Common myeloid progenitor, CD34-positive (primary cell): ENCODE measurements at regions not wholly inside any gene's neighbourhood (a gene's known extent, or its start where the extent isn't known, plus 50 kb on each side); places are given as distances from the start of the nearest gene placed in this dataset.

ENCODE experiments used
- CTCF ChIA-PET: fragments of 350-600 bp; sonication (Branson Sonifier 250); formaldehyde crosslinking; loops from one replicate; lab custom pipeline; 2021; ENCODE audit warnings: antibody characterized with exemption; lab: Charles Lee
- POLR2A ChIA-PET: fragments of 350-600 bp; sonication (Branson Sonifier 250); formaldehyde crosslinking; loops from one replicate; lab custom pipeline; 2021; ENCODE audit warnings: antibody characterized with exemption; lab: Charles Lee
- DNase-seq, 3 donors: peaks; one replicate each; pipeline versions ENCODE4 v3.0.0 to v3.0.0-alpha.2; 2013
- H3K27ac ChIP-seq, 2 experiments: 1 replicate in 1 of 2; 2 replicates in 1 of 2; pipeline ENCODE4 v1.7.0; 2013; ENCODE audit warnings: inconsistent platforms in 2 of 2, low read length in 2 of 2, mild to moderate bottlenecking in 2 of 2, low read depth in 1 of 2, moderate library complexity in 1 of 2; ENCODE audit not compliant: severe bottlenecking in 2 of 2, insufficient read depth in 1 of 2, poor library complexity in 1 of 2
- H3K27me3 ChIP-seq, 5 experiments: replicated peaks in 2 of 5; 1 replicate in 3 of 5; 2 replicates in 2 of 5; pipeline versions ENCODE4 v1.6.1 to v1.7.0; 2013; ENCODE audit warnings: low read length in 4 of 5, mild to moderate bottlenecking in 2 of 5, moderate library complexity in 2 of 5, inconsistent platforms in 1 of 5; ENCODE audit not compliant: insufficient read depth in 5 of 5, control insufficient read depth in 4 of 5
- H3K36me3 ChIP-seq, 4 experiments: 1 replicate in 2 of 4; 2 replicates in 2 of 4; pipeline versions ENCODE4 v1.6.1 to v1.7.0; 2013; ENCODE audit warnings: low read length in 3 of 4, control low read depth in 1 of 4, mild to moderate bottlenecking in 1 of 4; ENCODE audit not compliant: control insufficient read depth in 4 of 4, insufficient read depth in 4 of 4
- H3K4me1 ChIP-seq, 4 experiments: 1 replicate in 3 of 4; 2 replicates in 1 of 4; pipeline versions ENCODE4 v1.6.1 to v1.7.1; 2013; ENCODE audit warnings: low read length in 3 of 4, mild to moderate bottlenecking in 3 of 4, control low read depth in 1 of 4, inconsistent platforms in 1 of 4, moderate library complexity in 1 of 4; ENCODE audit not compliant: control insufficient read depth in 4 of 4, insufficient read depth in 4 of 4; ENCODE audit errors: control extremely low read depth in 1 of 4
- H3K4me3 ChIP-seq, 7 experiments: 1 replicate in 4 of 7; 2 replicates in 3 of 7; pipeline versions ENCODE4 v1.5.1 to v1.7.0; 2013; ENCODE audit warnings: mild to moderate bottlenecking in 7 of 7, low read length in 6 of 7, moderate library complexity in 6 of 7, inconsistent platforms in 2 of 7, low read depth in 2 of 7, control low read depth in 1 of 7; ENCODE audit not compliant: insufficient read depth in 4 of 7, control insufficient read depth in 1 of 7; ENCODE audit errors: extremely low read depth in 1 of 7
- H3K9me3 ChIP-seq, 5 experiments: 1 replicate in 4 of 5; 2 replicates in 1 of 5; pipeline versions ENCODE4 v1.6.1 to v1.7.1; 2013; ENCODE audit warnings: low read length in 4 of 5, mild to moderate bottlenecking in 2 of 5, inconsistent platforms in 1 of 5, low read depth in 1 of 5, moderate library complexity in 1 of 5; ENCODE audit not compliant: control insufficient read depth in 4 of 5, insufficient read depth in 2 of 5; ENCODE audit errors: control extremely low read depth in 1 of 5
- WGBS: methylation state at CpG from one replicate; pipeline ENCODE4 v1.1.5; 2013; ENCODE audit not compliant: insufficient coverage; 5-methylcytosine and 5-hydroxymethylcytosine counted together

DNA sequence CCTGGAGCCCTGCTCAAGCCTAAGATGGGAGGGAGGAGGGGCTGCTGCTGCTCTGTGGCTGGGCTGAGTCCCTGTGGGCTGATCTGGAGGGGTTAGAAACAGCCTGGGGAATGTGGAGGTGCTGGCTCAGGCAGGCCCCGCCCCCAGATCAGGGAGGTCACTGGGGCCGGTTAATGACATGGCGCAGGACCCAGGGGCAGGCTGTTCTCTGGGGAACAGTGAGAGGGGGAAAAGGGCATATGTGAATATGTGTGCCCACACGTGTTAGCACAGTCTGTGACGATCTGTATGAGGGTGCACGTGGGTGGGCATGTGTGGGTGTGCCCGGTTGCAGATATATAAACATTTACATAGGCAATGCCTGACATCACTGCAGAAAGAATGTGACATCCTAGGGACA is 143.5 kb downstream of the MIAT start:
- Histone ChIP-seq H3K4me1 (no peaks in the 10 kb centered on the region), H3K27ac (no peak overlapping the region), H3K9me3 (no peaks in the 10 kb centered on the region), H3K27me3 (no peaks in the 10 kb centered on the region), H3K36me3 (no peaks in the 10 kb centered on the region), H3K4me3 (no peak overlapping the region)
- DNase-seq: no peak
- WGBS: 100% methylated on average over 4 of the region's 7 CpGs
- ChIA-PET POLR2A (interaction anchor here (0.5 kb wide), 1 partner anchor 40 kb away, joined by 4 read pairs; no protein-coding TSS in a partner anchor), CTCF (no interaction called here)

DNA sequence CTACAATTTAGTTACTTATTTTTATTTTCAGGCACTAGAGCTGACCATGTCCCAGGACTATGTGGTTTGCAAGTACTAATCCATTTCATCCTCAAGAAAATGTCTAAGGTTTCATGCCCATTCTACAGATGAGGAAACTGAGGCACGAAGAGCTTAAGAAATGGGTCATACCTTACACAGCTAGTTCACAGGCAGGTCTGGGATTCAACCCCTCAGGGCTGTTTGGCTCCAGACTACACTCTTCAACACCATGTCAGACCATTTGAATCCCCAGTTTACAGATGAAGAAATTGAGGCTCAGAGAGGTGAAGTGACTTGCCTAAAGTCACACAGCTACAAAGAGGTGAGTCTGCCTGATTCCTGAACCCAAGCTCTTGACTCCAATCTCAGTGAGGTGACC is 144.1 kb downstream of the MIAT start:
- H3K4me1 ChIP-seq: no peaks in the 10 kb centered on the region
- POLR2A ChIA-PET: interaction anchor here (0.5 kb wide), 1 partner anchor 40 kb away, joined by 4 read pairs; no protein-coding TSS in a partner anchor
- H3K4me3 ChIP-seq: no peak overlapping the region
- H3K36me3 ChIP-seq: no peaks in the 10 kb centered on the region
- no peaks in the 10 kb centered on the region for H3K9me3 ChIP-seq
- CTCF ChIA-PET: interaction anchor here (0.7 kb wide), 1 partner anchor 11 kb away, joined by 3 read pairs; no protein-coding TSS in a partner anchor
- H3K27me3 ChIP-seq: no peaks in the 10 kb centered on the region
- DNase-seq: no peak
- 100% methylated on average over 1 of the region's 1 CpG for WGBS
- no peak overlapping the region for H3K27ac ChIP-seq

DNA sequence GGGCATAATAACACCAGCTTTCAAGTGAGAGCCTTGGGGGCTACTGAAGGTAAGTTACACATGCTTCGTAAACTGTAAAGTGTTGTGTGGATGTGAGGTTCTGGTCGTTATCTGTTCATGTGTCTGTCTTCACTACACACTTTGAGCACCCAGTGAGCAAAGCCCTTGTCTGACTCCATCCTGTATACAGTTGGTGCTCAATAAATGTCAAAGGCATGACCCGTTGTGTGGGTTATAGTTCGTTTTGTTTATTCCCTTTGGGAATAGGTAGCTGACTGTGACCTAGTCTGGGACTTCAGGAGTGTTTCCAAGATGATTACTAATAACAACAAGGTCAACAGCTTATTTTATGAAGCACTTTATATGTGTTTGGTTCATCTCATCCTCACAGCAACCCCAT is 146.9 kb downstream of the MIAT start:
- ChIA-PET POLR2A (no interaction called here), CTCF (no interaction called here)
- H3K9me3 ChIP-seq: no peaks in the 10 kb centered on the region
- WGBS: 94% methylated on average over 2 of the region's 4 CpGs
- H3K36me3 ChIP-seq: no peaks in the 10 kb centered on the region
- no peak for DNase-seq
- H3K27me3 ChIP-seq: no peaks in the 10 kb centered on the region
- H3K4me1 ChIP-seq: no peaks in the 10 kb centered on the region
- H3K4me3 ChIP-seq: no peak overlapping the region
- H3K27ac ChIP-seq: no peak overlapping the region

- Histone ChIP-seq H3K36me3 (no peaks in the 10 kb centered on the region), H3K9me3 (no peaks in the 10 kb centered on the region), H3K4me1 (no peaks in the 10 kb centered on the region), H3K4me3 (no peak overlapping the region), H3K27me3 (no peaks in the 10 kb centered on the region), H3K27ac (no peak overlapping the region)
- CTCF ChIA-PET: no interaction called here
- POLR2A ChIA-PET: no interaction called here
- DNase-seq: no peak
- 69% methylated on average over 12 of the region's 12 CpGs for WGBS
Measured at GRCh38 chr22:26804911-26805539, 147.6 kb downstream of the MIAT start.

GRCh38 chr22:26806445-26807175 is 149.2 kb downstream of the MIAT start:
- POLR2A ChIA-PET: interaction anchor here (0.6 kb wide), 1 partner anchor 235 kb away, joined by 4 read pairs; no protein-coding TSS in a partner anchor
- H3K4me1 ChIP-seq: no peaks in the 10 kb centered on the region
- DNase-seq: no peak
- H3K4me3 ChIP-seq: no peak overlapping the region
- H3K9me3 ChIP-seq: no peaks in the 10 kb centered on the region
- no peaks in the 10 kb centered on the region for H3K36me3 ChIP-seq
- no peak overlapping the region for H3K27ac ChIP-seq
- CTCF ChIA-PET: no interaction called here
- WGBS: 98% methylated on average over 14 of the region's 14 CpGs
- no peaks in the 10 kb centered on the region for H3K27me3 ChIP-seq

GRCh38 chr22:26811647-26811992 is 154.2 kb downstream of the MIAT start:
- H3K4me1 ChIP-seq: no peaks in the 10 kb centered on the region
- no peaks in the 10 kb centered on the region for H3K9me3 ChIP-seq
- POLR2A ChIA-PET: no interaction called here
- WGBS: 100% methylated on average over 1 of the region's 4 CpGs
- no peak overlapping the region for H3K4me3 ChIP-seq
- no peak for DNase-seq
- H3K27ac ChIP-seq: no peak overlapping the region
- H3K36me3 ChIP-seq: no peaks in the 10 kb centered on the region
- CTCF ChIA-PET: interaction anchor here (0.7 to 0.8 kb wide), 2 partner anchors 10 to 17 kb away, joined by 3 read pairs; no protein-coding TSS in a partner anchor
- H3K27me3 ChIP-seq: no peaks in the 10 kb centered on the region

DNA sequence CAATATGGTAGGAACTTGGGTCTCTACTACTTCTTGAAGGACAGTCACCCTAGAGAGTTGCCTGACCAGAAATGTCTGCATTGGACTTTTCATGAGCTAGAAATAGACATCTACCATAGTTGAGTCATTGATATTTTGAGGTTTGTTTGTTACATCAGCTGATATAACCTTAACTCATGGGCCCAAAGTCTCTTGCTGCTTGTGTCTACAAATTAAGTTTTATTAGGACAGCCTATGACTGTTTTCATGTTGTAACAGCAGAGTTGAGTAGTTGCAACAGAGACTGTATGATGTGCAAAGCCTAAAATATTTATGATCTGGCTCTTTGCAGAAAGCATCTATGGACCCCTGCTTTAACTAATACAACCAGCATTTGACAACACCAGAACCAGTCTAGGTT is 155.3 kb downstream of the MIAT start:
- Histone ChIP-seq H3K9me3 (peaks cover 0 to 5% (median 0%) of the 10 kb centered on the region in 5 experiments), H3K4me3 (no peak overlapping the region), H3K36me3 (no peaks in the 10 kb centered on the region), H3K27ac (no peak overlapping the region), H3K4me1 (no peaks in the 10 kb centered on the region), H3K27me3 (no peaks in the 10 kb centered on the region)
- ChIA-PET POLR2A (no interaction called here), CTCF (no interaction called here)
- no peak for DNase-seq
